ENCODE measurements at regions not wholly inside any gene's neighbourhood (a gene's known extent, or its start where the extent isn't known, plus 50 kb on each side); places are given as distances from the start of the nearest gene placed in this dataset.
A peak's percentile ranks its signal among the peaks of the same experiment; 100 is the strongest.
"Not testable (repeated sequence)": the region's sequence is repeated elsewhere in the genome, so short reads cannot be mapped to it uniquely, and the experiment has no call there.

DNA sequence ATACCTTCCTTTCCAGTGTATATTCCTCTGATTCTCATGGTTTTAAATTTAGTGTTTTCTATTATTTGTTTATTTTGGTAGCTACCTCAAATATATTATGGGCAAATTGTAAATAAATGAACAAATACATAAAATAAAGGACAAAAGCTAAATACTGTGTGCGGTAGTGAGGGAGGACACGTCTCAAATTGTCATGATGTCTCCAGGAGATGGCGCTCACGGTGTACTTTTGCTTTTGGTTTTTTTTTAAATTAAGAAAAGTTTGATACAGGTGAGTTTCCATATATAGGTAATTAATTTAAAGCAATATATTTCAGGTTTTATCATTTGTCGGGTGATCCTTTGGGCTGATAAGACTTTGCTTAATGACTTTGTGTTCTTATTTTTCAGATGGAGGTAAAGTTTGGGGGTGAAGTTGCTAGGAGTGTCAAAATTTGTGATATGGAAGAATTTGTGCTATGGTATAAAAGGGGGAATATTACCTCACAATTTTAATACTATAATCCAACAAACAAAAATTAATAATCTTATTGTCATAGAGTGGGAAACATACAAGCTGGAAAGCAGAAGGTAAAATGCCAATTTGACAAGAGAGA is 68.4 kb upstream of the TMEM229A start:
- peak; percentile 53 for DNase-seq

DNA sequence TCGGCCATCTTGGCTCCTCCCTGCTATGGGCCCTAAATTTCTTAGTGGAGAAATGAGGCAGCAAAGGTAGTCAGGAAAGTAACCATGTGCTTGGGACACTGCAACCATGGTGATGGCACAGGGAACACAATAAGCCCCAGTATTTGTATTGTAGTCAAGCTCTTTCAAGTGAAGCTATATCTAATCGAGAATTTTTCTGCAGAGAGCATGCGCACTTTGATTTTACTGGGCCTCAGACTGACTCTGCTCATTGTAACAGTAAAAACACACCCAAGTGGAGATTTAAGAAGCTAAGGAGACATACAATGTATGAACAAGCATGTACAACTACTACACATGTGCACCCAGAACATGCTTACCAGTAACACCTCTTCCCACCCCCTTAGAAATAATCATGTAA is 67.3 kb upstream of the TMEM229A start:
- no peak for DNase-seq

DNA sequence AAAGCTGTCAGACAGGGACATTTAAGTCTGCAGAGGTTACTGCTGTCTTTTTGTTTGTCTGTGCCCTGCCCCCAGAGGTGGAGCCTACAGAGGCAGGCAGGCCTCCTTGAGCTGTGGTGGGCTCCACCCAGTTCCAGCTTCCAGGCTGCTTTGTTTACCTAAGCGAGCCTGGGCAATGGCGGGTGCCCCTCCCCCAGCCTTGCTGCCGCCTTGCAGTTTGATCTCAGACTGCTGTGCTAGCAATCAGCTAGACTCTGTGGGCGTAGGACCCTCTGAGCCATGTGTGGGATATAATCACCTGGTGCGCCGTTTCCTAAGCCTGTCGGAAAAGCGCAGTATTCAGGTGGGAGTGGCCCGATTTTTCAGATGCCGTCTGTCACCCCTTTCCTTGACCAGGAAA is 66.7 kb upstream of the TMEM229A start:
- DNase-seq = not testable (repeated sequence)

DNA sequence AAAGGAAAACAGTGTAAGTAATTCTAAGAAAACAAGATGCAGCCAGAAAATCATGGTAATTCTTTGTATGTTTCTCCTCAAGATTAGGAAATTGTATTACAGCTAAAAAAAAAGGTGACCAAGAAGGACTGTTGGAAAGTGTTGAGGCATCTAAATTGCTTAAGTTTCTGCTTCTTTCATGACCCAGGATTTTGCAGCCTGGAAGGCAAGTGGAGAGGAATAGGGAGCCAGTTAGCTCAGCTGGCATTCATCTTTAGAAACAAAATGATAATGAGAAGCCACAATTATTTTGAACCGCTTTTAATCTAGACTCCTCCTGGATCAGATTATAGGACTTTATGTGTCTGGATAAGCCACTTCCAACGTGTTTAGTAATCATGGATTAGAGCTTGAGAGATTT is 56.8 kb upstream of the TMEM229A start:
- DNase-seq = peak; percentile 66

DNA sequence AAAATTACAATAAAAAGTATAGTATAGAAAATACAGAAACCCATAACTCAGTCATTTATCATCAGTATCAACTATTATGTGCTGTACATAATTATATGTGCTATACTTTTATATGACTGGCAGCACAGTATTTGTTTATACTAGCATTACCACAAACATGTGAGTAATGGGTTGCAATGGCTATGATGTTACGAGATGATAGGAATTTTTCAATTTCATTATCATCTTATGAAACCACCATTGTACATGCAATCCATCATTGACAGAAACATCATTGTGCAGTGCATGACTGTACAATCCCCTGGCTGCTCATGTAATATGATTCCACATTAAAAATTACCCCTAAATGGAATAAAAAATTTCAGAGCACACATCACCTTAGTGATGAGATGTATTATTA is 55.7 kb upstream of the TMEM229A start:
- no peak for DNase-seq

DNA sequence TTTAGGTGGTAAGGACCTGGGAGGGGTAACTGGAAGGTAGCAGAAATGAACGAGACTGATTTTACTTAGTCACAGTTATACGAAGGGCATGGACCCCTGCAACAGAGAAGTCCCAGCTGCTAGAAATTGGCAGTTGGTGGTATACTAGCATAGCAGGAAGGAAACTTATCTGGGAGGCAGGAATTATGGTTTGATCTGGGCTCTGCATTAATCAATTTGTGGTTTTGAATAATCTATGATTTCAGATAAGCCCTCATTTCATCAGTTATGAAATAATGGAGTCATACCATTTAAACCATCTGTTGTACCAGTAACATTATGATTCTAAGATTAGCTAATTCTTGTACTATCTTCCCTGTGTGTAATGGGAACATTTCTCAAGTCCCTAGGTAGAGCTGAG is 54.0 kb upstream of the TMEM229A start:
- DNase-seq = no peak

DNA sequence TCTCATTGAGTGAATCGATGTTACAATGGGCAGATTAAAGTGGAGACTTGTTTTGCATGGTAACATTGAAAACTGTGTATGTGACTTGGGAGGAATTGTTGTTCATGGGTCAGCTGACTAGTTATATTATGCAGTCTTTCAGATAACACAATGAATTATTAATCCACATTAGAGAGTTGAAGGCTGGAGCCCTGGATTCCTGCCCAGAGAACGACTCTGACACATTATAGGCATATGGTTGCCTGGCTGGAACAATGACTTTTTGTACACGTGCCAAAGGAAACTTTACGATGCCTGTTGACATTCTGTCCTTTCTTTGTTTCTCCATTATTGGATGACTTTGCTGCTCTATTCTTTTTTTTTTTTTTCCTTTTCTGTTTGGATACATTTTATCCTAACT is 52.3 kb upstream of the TMEM229A start:
- peak; percentile 28 for DNase-seq

DNA sequence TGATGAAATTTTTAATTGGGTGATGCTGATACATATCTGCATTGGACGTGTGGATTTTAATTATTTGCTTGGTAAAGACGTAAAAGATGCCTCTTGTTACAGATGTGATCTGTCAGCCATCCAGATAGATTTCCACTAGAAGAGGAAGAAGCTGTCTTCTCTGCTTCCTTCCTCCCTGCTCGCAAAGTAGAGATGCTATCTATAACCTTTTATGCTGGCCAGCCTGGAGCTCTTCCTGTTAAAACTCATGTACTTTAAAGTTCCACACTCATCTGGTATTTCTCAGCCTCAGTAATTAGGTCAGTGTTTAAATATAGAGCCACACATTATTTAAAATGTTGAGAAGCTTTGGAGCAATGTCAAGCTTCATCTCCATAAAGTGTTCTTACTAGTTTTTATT is 51.2 kb upstream of the TMEM229A start:
- DNase-seq = no peak
